Osteoblast (primary cell): ENCODE measurements at regions not wholly inside any gene's neighbourhood (a gene's known extent, or its start where the extent isn't known, plus 50 kb on each side); places are given as distances from the start of the nearest gene placed in this dataset.

Experiments used
- DNase-seq: peaks from one replicate; pipeline ENCODE4 v3.0.0; 2011; ENCODE audit warnings: low spot score, mixed read lengths; ENCODE audit not compliant: insufficient read length; ENCODE audit errors: missing footprints
- H2AFZ ChIP-seq: 2 replicates; pipeline ENCODE4 v1.6.0; 2011; ENCODE audit warnings: mild to moderate bottlenecking, low read length
- H3K27ac ChIP-seq: 2 replicates; pipeline ENCODE4 v1.5.1; 2011; ENCODE audit warnings: mild to moderate bottlenecking, low read depth, low read length, moderate library complexity
- H3K27me3 ChIP-seq: 2 replicates; pipeline ENCODE4 v1.6.0; 2012; ENCODE audit warnings: mild to moderate bottlenecking, control low read depth, inconsistent platforms, low read length, moderate library complexity; ENCODE audit not compliant: insufficient read depth
- H3K36me3 ChIP-seq: 2 replicates; pipeline ENCODE4 v1.5.1; 2011; ENCODE audit warnings: mild to moderate bottlenecking, low read length, control low read depth, moderate library complexity; ENCODE audit not compliant: insufficient read depth
- H3K4me1 ChIP-seq: 2 replicates; pipeline ENCODE4 v1.5.1; 2011; ENCODE audit warnings: mild to moderate bottlenecking, low read length, control low read depth, moderate library complexity; ENCODE audit not compliant: insufficient read depth
- H3K4me2 ChIP-seq: 2 replicates; pipeline ENCODE4 v1.6.0; 2011; ENCODE audit warnings: mild to moderate bottlenecking, low read length; ENCODE audit not compliant: insufficient read depth
- H3K4me3 ChIP-seq: fragments of 200-600 bp; sonication (generic); 3 replicates; pipeline ENCODE4 v1.5.1; 2012; ENCODE audit warnings: mild to moderate bottlenecking, low read length, inconsistent platforms; ENCODE audit not compliant: insufficient read depth
- H3K79me2 ChIP-seq: 2 replicates; pipeline ENCODE4 v1.6.0; 2012; ENCODE audit warnings: mild to moderate bottlenecking, low read length, control low read depth, inconsistent platforms; ENCODE audit not compliant: insufficient read depth
- H3K9me3 ChIP-seq: 2 replicates; pipeline ENCODE4 v1.5.1; 2011; ENCODE audit warnings: low read depth, low read length, control low read depth
- H4K20me1 ChIP-seq: 2 replicates; pipeline ENCODE4 v1.6.0; 2012; ENCODE audit warnings: mild to moderate bottlenecking, low read length, control low read depth; ENCODE audit not compliant: insufficient read depth
- TF ChIP-seq, protein P1 (sequence below): IDR thresholded peaks from 2 replicates; pipeline ENCODE4 v1.5.1; 2011; ENCODE audit warnings: mild to moderate bottlenecking, low read depth, low read length, moderate library complexity; ENCODE audit errors: extremely low read depth

DNA sequence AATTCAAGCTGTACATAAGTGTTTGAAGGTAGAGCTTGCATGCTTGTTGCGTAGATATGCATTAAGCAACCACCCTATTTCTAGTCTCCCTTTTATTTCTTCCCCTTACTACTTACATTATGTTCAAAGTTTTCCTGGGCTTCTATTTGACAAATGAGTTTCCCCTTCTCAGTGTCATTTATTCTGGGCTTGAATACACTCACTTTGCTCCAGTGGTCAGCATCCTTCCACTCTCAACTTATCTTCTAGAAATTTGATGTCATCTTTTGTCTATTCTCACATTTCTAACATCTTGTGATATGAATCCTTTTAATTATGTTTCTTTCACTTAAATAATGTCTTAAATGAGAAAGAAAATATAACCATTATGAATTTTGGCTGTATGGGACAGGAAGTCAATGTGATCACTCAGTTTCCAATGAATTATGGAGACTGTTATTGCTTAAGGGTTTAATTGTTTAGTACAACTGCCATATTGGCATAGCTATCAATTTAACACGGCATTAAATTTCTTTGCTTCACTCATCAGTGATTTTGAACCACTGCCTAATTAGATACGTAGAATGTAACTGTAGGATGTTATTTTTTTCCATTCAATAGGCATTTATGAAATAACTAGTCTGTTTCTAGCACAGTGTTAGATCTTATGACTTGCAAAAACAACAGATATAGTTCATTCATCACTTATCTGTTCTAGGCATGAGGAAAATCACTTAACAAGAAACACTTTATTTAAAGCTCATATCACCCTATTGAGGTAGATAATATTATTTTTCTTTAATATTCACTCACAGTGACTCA lies 105.5 kb upstream of the CDH12 start:
- no peaks in the 10 kb centered on the region for H3K9me3 ChIP-seq
- H3K4me3 ChIP-seq, result no peak overlapping the region
- H3K27ac ChIP-seq, result no peak overlapping the region
- no peaks in the 10 kb centered on the region for H4K20me1 ChIP-seq
- no peak for DNase-seq
- TF ChIP-seq, protein P1, sequence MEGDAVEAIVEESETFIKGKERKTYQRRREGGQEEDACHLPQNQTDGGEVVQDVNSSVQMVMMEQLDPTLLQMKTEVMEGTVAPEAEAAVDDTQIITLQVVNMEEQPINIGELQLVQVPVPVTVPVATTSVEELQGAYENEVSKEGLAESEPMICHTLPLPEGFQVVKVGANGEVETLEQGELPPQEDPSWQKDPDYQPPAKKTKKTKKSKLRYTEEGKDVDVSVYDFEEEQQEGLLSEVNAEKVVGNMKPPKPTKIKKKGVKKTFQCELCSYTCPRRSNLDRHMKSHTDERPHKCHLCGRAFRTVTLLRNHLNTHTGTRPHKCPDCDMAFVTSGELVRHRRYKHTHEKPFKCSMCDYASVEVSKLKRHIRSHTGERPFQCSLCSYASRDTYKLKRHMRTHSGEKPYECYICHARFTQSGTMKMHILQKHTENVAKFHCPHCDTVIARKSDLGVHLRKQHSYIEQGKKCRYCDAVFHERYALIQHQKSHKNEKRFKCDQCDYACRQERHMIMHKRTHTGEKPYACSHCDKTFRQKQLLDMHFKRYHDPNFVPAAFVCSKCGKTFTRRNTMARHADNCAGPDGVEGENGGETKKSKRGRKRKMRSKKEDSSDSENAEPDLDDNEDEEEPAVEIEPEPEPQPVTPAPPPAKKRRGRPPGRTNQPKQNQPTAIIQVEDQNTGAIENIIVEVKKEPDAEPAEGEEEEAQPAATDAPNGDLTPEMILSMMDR, result no peak
- H2AFZ ChIP-seq, result no peak overlapping the region
- no peaks in the 10 kb centered on the region for H3K27me3 ChIP-seq
- H3K36me3 ChIP-seq, result no peaks in the 10 kb centered on the region
- H3K4me1 ChIP-seq, result no peaks in the 10 kb centered on the region
- H3K79me2 ChIP-seq, result no peaks in the 10 kb centered on the region
- no peak overlapping the region for H3K4me2 ChIP-seq

DNA sequence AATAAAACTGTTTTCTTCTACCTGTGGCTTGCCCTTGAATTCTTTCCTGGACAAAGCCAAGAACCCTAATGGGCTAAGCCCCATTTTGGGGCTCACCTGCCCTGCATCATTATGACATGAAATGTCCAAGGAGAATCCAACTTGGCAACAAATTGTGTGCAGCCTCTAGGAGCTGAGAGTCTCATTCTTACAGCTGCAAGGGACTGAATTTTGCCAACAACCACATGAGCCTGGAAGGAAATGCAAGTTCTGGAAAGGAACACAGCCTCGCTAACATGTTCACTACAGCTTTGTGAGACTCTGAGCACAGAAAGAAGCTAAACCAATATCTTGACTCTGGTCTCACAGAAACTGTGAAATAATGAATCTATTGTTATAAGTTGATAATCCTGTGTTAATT lies 94.8 kb upstream of the CDH12 start:
- Histone ChIP-seq H3K4me1 (no peaks in the 10 kb centered on the region), H4K20me1 (no peaks in the 10 kb centered on the region), H3K27me3 (no peaks in the 10 kb centered on the region), H3K4me3 (no peak overlapping the region), H3K9me3 (peaks cover 2% of the 10 kb centered on the region), H3K36me3 (no peaks in the 10 kb centered on the region), H3K4me2 (no peak overlapping the region), H2AFZ (no peak overlapping the region), H3K79me2 (no peaks in the 10 kb centered on the region), H3K27ac (no peak overlapping the region)
- TF ChIP-seq, protein P1, result no peak
- no peak for DNase-seq

DNA sequence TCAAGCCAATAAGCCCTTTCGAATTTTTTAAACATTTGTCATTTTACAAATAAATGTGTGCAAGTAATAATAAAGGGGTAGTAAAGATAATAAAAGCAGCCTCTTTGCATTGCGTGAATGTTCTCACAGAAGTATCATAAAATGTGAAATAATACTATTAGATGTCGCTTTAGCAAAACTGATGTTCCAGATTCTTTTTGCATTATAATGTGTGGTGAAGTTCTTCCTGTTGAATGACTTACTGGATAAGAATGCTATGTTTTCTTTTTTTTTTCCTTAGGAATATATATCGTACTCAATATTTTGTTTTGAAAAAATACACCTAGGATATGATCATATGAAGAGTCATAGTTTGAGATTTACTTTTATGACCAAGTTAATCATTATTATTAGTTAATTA lies 85.2 kb upstream of the CDH12 start:
- Histone ChIP-seq H4K20me1 (no peaks in the 10 kb centered on the region), H3K9me3 (no peaks in the 10 kb centered on the region), H3K4me2 (no peak overlapping the region), H2AFZ (no peak overlapping the region), H3K4me3 (no peak overlapping the region), H3K79me2 (no peaks in the 10 kb centered on the region), H3K36me3 (no peaks in the 10 kb centered on the region), H3K4me1 (no peaks in the 10 kb centered on the region), H3K27ac (no peak overlapping the region), H3K27me3 (no peaks in the 10 kb centered on the region)
- TF ChIP-seq, protein P1, result no peak
- no peak for DNase-seq

DNA sequence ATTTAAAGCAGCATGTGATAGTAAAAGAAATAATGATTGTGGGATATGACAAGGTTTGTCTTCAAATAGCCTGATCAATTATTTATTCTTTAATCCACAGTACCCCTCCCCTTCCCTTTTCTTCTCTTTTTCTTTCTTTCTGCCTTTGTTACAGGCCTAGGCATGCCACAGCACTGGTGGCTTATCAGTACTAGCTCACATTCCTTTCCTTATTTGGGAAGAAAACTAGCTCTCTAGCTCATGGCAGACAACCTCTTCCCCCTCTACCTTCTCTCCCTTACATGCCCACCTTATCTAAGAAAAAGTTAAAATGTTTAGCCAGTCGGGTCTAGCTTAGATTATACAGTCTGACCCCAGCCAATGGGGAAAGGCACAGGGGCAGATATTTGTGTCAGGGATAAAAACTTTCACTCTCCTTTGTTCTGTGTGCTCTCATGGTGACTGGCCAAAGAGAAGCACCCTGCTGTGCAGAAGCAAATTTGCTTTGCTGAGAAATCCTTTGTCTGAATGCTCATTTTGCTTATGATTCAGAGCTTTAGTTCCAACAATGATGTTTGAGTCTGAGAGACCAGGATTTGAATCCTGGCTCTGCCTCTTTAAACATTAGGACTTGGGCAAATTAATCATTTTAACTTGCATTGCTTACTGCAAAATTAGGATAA lies 75.8 kb upstream of the CDH12 start:
- TF ChIP-seq, protein P1, result no peak
- H3K36me3 ChIP-seq, result no peaks in the 10 kb centered on the region
- no peaks in the 10 kb centered on the region for H3K4me1 ChIP-seq
- H2AFZ ChIP-seq, result no peak overlapping the region
- no peaks in the 10 kb centered on the region for H3K27me3 ChIP-seq
- no peaks in the 10 kb centered on the region for H4K20me1 ChIP-seq
- no peak overlapping the region for H3K27ac ChIP-seq
- DNase-seq, result no peak
- no peaks in the 10 kb centered on the region for H3K79me2 ChIP-seq
- peaks cover 3% of the 10 kb centered on the region for H3K9me3 ChIP-seq
- H3K4me2 ChIP-seq, result no peak overlapping the region
- no peak overlapping the region for H3K4me3 ChIP-seq
